Transverse colon (tissue), 4 donors: ENCODE measurements at regions not wholly inside any gene's neighbourhood (a gene's known extent, or its start where the extent isn't known, plus 50 kb on each side); places are given as distances from the start of the nearest gene placed in this dataset.

Source experiments
- CTCF ChIP-seq, 5 experiments: fragments of 200-600 bp in 3 of 5; fragments of 450-650 bp in 2 of 5; sonication (generic) in 3 of 5; IDR thresholded peaks; 1 replicate in 2 of 5; 2 replicates in 3 of 5; pipeline ENCODE4 v1.5.1; 2016 to 2017; ENCODE audit warnings: antibody characterized with exemption in 5 of 5, inconsistent platforms in 3 of 5, mild to moderate bottlenecking in 2 of 5, moderate library complexity in 1 of 5
- POLR2A ChIP-seq: fragments of 450-650 bp; IDR thresholded peaks from one replicate; pipeline ENCODE4 v1.6.1; 2016; ENCODE audit warnings: antibody characterized with exemption, mild to moderate bottlenecking, moderate library complexity
- POLR2AphosphoS5 ChIP-seq, 3 donors: sonication (generic); formaldehyde crosslinking; IDR thresholded peaks; one replicate each; pipeline ENCODE4 v1.6.1; 2016; ENCODE audit warnings: antibody characterized with exemption in 3 of 3

GRCh38 chr6:21367649-21368154 is 225.8 kb upstream of the SOX4 start:
- no peak for TF ChIP-seq CTCF (IDR thresholded peaks at IDR 0.05)
- TF ChIP-seq POLR2A, result no peak
- TF ChIP-seq POLR2AphosphoS5 (IDR thresholded peaks at IDR 0.05), result no peak
